VCaP (cell line): ENCODE measurements at regions not wholly inside any gene's neighbourhood (a gene's known extent, or its start where the extent isn't known, plus 50 kb on each side); places are given as distances from the start of the nearest gene placed in this dataset.

Experiments used
- H3K27ac ChIP-seq: fragments of 450-650 bp; 2 replicates; pipeline ENCODE4 v1.5.1; 2017
- TF ChIP-seq, protein P1 (sequence below): fragments of 450-650 bp; conservative IDR thresholded peaks from 2 replicates; pipeline ENCODE4 v1.5.1; 2017; ENCODE audit warnings: mild to moderate bottlenecking, moderate library complexity

DNA sequence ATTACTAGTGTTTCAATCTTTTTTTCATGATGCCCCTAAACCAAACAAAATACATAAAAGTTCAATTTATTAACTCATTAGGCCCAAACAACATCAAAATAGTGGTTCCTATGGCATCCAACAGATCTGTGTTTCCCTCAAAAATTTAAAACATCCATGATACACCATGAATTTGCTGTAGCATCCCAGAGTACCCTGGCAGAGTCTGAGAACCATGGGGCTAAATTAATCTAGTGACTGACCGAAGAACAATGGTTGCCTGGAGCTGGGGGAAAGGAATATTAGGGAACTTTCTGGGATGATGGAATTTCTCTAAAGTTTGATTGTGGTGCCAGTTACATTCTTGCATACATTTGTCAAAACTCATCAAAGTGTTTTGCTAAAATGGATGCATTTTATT, 79.5 kb upstream of the TRIO start:
- TF ChIP-seq, protein P1, sequence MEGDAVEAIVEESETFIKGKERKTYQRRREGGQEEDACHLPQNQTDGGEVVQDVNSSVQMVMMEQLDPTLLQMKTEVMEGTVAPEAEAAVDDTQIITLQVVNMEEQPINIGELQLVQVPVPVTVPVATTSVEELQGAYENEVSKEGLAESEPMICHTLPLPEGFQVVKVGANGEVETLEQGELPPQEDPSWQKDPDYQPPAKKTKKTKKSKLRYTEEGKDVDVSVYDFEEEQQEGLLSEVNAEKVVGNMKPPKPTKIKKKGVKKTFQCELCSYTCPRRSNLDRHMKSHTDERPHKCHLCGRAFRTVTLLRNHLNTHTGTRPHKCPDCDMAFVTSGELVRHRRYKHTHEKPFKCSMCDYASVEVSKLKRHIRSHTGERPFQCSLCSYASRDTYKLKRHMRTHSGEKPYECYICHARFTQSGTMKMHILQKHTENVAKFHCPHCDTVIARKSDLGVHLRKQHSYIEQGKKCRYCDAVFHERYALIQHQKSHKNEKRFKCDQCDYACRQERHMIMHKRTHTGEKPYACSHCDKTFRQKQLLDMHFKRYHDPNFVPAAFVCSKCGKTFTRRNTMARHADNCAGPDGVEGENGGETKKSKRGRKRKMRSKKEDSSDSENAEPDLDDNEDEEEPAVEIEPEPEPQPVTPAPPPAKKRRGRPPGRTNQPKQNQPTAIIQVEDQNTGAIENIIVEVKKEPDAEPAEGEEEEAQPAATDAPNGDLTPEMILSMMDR: no peak
- no peak overlapping the region for H3K27ac ChIP-seq

DNA sequence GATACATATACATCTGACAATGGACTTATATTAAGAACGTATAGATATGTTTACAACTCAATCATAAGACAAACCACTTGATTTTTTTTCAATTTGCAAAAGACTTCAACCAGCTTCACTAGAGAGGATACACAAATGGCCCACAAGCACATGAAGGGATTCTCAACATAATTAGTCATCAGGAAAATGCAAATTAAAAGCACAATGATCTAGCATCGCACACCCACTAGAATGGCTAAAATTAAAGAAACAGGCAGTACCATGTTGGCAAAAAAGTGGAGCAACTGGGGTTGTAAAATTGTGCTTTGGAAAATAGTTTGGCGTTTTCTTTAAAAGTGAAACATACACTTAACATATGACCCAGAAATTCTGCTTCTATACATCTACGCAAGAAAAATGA, 80.0 kb upstream of the TRIO start:
- no peak overlapping the region for H3K27ac ChIP-seq
- TF ChIP-seq, protein P1: no peak

DNA sequence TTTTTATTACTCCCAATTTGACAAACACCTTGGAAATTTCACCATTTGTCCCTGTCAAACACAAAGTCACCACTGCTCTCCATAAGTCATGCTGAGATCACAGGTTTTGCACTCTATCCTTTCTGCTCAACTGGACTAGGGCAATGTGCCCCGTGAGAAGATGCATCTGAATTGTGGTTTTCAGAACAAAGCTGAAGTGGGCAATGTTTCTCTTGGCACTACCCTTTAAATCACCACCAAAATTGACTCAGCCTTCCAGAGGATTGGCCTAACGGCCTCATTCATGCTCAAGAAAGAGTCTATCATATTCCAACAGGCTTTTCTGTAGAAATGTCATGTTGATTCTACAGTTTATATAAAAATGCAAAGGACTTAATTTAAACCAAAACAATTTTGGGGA, 81.0 kb upstream of the TRIO start:
- H3K27ac ChIP-seq: no peak overlapping the region
- TF ChIP-seq, protein P1: no peak

GRCh38 chr5:14061106-14061505, 82.0 kb upstream of the TRIO start:
- H3K27ac ChIP-seq: no peak overlapping the region
- TF ChIP-seq, protein P1: no peak

DNA sequence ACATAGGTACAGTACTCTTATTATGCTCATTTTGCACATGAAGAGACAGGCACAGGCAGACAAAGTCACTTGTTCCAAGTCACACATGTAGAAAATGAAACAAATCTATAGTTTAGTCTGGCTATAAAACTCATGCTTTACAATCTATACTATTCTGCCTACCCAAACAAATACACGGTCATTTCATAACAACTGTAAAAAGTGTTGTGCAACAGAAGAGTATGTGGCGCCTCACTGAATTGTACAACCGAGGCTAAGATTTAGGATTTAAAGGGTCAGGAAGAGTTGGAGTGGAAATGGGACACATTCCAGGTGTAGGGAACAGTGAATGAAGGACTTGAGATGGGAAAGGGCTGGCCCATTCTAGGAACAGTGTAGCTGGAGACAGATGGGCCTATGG, 82.9 kb upstream of the TRIO start:
- H3K27ac ChIP-seq: no peak overlapping the region
- TF ChIP-seq, protein P1: no peak

DNA sequence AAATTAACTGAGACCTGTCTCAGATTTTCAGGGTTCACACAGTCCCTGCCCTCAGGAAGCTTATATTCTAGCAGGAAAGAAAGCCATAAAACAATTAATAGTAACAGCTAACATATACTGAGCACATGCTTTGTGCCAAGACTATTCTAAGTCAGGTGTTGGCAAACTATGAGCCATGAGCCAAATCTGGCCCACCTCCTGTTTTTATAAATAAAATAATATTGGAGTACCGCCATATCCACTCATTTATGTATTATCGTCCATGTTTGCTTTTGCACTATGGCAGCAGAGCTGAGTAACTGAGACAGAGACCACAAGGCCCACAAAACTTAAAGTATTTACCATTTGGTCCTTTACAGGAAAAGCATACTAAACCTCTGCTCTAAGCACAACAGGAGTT, 83.3 kb upstream of the TRIO start:
- TF ChIP-seq, protein P1: no peak
- no peak overlapping the region for H3K27ac ChIP-seq

DNA sequence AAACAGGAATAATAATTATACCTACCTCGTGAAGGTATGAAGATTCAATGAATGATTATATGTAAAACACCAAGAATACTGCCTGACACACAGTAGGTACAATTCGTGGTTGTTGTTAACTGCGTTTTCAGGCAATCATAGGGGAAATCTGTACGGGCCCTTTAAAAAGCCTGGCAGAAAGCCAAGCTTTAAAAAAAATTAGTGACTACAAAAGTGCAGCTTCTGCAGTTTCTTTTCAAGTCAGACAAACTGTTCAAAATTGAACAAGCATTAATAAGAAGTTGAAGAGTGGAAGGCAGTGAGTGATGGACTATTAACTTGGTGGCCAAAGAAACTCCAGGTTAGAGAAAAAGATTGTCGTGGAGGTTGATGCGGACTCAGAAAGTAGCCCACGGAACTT, 85.9 kb upstream of the TRIO start:
- TF ChIP-seq, protein P1: no peak
- no peak overlapping the region for H3K27ac ChIP-seq

DNA sequence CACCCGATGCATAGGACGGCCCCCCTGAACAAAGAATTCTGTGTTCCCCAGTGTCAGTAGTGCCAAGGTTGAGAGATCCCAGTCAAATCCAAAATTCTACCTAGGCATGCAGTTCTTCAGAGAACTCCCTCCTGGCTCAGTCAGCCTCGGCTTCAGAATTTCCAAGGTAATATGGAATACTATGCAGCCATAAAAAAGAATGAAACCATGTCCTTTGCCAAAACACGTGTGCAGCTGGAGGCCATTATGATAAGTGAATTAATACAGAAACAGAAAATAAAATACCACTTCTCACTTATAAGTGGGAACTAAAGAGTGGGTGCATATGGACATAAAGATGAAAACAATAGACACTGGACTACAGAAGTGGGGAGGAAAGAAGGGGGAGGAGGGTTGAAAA, 87.1 kb upstream of the TRIO start:
- TF ChIP-seq, protein P1: no peak
- no peak overlapping the region for H3K27ac ChIP-seq
